Heart right ventricle (tissue), 16 donors: ENCODE measurements at regions not wholly inside any gene's neighbourhood (a gene's known extent, or its start where the extent isn't known, plus 50 kb on each side); places are given as distances from the start of the nearest gene placed in this dataset.

Experiments
- ATAC-seq, 8 donors: fragments of 200-7000 bp; cut with Tn5 transposase; one replicate each; pipeline ENCODE4 v1.9.1; 2020; ENCODE audit warnings: mild to moderate bottlenecking in 8 of 8, moderate library complexity in 8 of 8, moderate number of reproducible peaks in 1 of 8
- DNase-seq, 2 donors: peaks; one replicate each; pipeline ENCODE4 v3.0.0-alpha.2; 2020
- H3K27ac ChIP-seq, 10 donors: fragments of 200-600 bp; sonication (generic) in 2 of 10; one replicate each; pipeline versions ENCODE4 v1.5.0 to v1.8.0; 2020 to 2022; ENCODE audit warnings: mild to moderate bottlenecking in 3 of 10
- H3K27me3 ChIP-seq, 7 donors: fragments of 200-600 bp; one replicate each; pipeline ENCODE4 v1.8.0; 2021 to 2022; ENCODE audit warnings: mild to moderate bottlenecking in 2 of 7
- H3K36me3 ChIP-seq, 9 donors: fragments of 200-600 bp; sonication (generic) in 1 of 9; one replicate each; pipeline versions ENCODE4 v1.5.0 to v1.8.0; 2020 to 2022; ENCODE audit warnings: mild to moderate bottlenecking in 2 of 9
- H3K4me1 ChIP-seq, 9 donors: fragments of 200-600 bp; sonication (generic) in 1 of 9; one replicate each; pipeline versions ENCODE4 v1.5.0 to v1.8.0; 2020 to 2022; ENCODE audit warnings: mild to moderate bottlenecking in 4 of 9
- H3K4me3 ChIP-seq, 10 donors: fragments of 200-600 bp; sonication (generic) in 2 of 10; one replicate each; pipeline versions ENCODE4 v1.5.0 to v1.8.0; 2020 to 2022; ENCODE audit warnings: mild to moderate bottlenecking in 7 of 10, moderate library complexity in 2 of 10
- H3K9me3 ChIP-seq, 11 donors: fragments of 200-600 bp in 10 of 11; sonication (generic) in 2 of 11; one replicate each; pipeline versions ENCODE4 v1.5.0 to v1.8.0; 2013 to 2022; ENCODE audit warnings: mild to moderate bottlenecking in 2 of 11, control low read depth in 1 of 11, moderate library complexity in 1 of 11
- WGBS, 2 donors: extraction: QIAGEN DNeasy Blood & Tissue Kit; methylation state at CpG; one replicate each; pipeline ENCODE4 v1.1.7; 2013; ENCODE audit warnings: inconsistent platforms in 1 of 2; 5-methylcytosine and 5-hydroxymethylcytosine counted together
- intact Hi-C, 10 donors: fragments of 100-400 bp; cut with DNase I; formaldehyde crosslinking; loops; one replicate each; pipeline versions ENCODE4 v1.11.1 to v1.14.2; 2022
- TF ChIP-seq, protein P1 (sequence below), 9 donors: fragments of 200-600 bp; sonication (generic) in 2 of 9; IDR thresholded peaks; one replicate each; pipeline versions ENCODE4 v1.5.0 to v1.8.0; 2021 to 2022; ENCODE audit warnings: antibody characterized with exemption in 9 of 9, mild to moderate bottlenecking in 5 of 9, moderate library complexity in 1 of 9
- donor health status: Arrhythmogenic right ventricular cardiomyopathy.
- donor health status: ischemic (EF 13 %, LVEDD 7.1; RV severe dilation, severe dysfunction).
- donor health status: healthy with polysubstance abuse.
- donor health status: DM: no; HTN: yes; CAD: no.
- donor health status: DM: no; HTN: no; CAD: no.
- donor health status: ischemic (EF 25% LVEDD 6.9; RV normal size, moderate dysfunction).
- donor health status: ischemic (EF 25% LVEDD 5.7; RV mildly dilated, moderate dysfunction).
- donor health status: healthy.
- donor health status: DM: yes; HTN: yes; CAD: no.
- donor health status: Ischemic cardiomyopathy.
- donor health status: ischemic (EF 35%, LVEDD 5.7; RV mildly dilated, moderate dysfunction).
- donor health status: nonischemic (EF 11% LVEDD 7.7; RV severe dilation, severe dysfunction).
- donor health status: DM: yes; HTN: yes; CAD: no.
- donor health status: PGD.
- donor health status: ischemic (EF 29% LVEDD 5.4; RV normal size, mild dysfunction).
- donor health status: nonischemic (EF 23%, LVEDD 6.1; RV moderate dilation, normal function).

DNA sequence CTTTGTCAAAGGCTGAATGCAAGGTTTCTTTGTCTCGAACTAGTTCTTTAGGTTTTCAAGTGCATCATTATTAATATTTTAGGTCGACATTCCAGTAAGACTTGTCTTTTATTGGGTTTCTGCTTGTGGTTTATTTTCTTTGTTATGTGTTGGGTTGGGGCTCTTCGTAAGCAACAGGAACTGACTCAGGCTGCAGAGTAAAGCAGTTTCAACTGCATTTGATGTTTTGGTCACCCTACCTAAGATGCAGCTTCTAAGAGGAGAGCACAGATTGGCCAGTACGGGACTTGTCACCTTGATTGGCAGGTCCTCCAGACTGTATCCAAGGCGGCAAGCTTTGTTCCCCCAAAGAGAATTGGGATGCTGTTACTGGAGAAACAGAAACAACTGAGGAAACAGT, 149.5 kb upstream of the SULF2 start:
- Histone ChIP-seq H3K36me3 (no peaks in the 10 kb centered on the region), H3K4me3 (no peak overlapping the region), H3K9me3 (no peaks in the 10 kb centered on the region), H3K4me1 (no peaks in the 10 kb centered on the region), H3K27me3 (peaks cover 0 to 44% (median 18%) of the 10 kb centered on the region in 7 donors), H3K27ac (no peak overlapping the region)
- TF ChIP-seq, protein P1, sequence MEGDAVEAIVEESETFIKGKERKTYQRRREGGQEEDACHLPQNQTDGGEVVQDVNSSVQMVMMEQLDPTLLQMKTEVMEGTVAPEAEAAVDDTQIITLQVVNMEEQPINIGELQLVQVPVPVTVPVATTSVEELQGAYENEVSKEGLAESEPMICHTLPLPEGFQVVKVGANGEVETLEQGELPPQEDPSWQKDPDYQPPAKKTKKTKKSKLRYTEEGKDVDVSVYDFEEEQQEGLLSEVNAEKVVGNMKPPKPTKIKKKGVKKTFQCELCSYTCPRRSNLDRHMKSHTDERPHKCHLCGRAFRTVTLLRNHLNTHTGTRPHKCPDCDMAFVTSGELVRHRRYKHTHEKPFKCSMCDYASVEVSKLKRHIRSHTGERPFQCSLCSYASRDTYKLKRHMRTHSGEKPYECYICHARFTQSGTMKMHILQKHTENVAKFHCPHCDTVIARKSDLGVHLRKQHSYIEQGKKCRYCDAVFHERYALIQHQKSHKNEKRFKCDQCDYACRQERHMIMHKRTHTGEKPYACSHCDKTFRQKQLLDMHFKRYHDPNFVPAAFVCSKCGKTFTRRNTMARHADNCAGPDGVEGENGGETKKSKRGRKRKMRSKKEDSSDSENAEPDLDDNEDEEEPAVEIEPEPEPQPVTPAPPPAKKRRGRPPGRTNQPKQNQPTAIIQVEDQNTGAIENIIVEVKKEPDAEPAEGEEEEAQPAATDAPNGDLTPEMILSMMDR (IDR thresholded peaks at IDR 0.05), result no peak
- intact Hi-C loops, result no loop called here
- no peak for ATAC-seq
- 84 to 85% methylated on average over 5 of the region's 5 CpGs for WGBS, 2 donors
- no peak for DNase-seq

DNA sequence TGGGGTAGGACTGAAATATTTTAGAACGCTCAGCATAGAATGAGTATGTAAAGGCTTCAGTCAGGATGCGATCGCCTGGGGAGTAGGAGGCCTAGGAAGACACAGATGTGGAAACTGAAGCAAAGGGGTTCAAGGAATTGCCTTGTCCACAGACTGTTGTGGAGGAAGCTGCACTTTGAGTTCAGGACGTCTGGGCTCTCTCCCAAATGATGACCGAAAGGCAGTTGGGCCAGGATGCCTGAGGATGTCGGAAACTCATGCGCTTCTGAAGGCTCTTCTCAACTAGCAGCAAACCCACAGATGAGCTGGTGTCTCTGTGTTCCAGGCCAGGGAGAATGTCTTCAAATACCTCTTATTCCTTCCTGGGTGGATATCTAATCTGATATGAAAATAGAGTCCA, 146.2 kb upstream of the SULF2 start:
- no peaks in the 10 kb centered on the region for H3K36me3 ChIP-seq
- H3K4me3 ChIP-seq, result no peak overlapping the region
- DNase-seq (no peak), ATAC-seq (no peak)
- no peaks in the 10 kb centered on the region for H3K4me1 ChIP-seq
- no peaks in the 10 kb centered on the region for H3K9me3 ChIP-seq
- TF ChIP-seq, protein P1 (IDR thresholded peaks at IDR 0.05), result no peak
- intact Hi-C loops, result no loop called here
- no peak overlapping the region for H3K27ac ChIP-seq
- peaks cover 0 to 21% (median 6%) of the 10 kb centered on the region in 7 donors for H3K27me3 ChIP-seq
- 93% methylated on average over 7 of the region's 7 CpGs for WGBS, 2 donors

DNA sequence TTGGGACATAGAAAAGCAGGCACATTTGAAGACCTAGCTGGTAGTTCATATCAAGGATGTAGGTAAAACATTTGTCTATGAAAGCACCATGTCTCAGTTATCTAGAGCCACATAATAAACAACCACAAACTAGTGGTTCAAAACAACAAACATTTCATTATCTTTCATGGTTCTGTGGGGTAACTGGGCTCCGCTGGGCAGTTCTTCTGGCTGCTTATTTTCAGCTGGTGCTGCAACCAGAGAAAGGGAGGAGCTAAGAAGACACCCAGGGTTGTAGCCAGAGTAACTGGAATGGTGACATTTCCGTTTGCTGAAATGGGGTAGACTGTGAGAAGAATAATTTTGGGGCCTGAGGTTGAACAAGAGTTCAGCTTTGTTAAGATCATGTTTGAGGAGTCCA, 145.7 kb upstream of the SULF2 start:
- no peak for ATAC-seq
- TF ChIP-seq, protein P1 (IDR thresholded peaks at IDR 0.05), result no peak
- Histone ChIP-seq H3K27ac (no peak overlapping the region), H3K27me3 (peaks cover 0 to 21% (median 5%) of the 10 kb centered on the region in 7 donors), H3K9me3 (no peaks in the 10 kb centered on the region), H3K36me3 (no peaks in the 10 kb centered on the region), H3K4me1 (no peaks in the 10 kb centered on the region), H3K4me3 (no peak overlapping the region)
- WGBS, 2 donors, result 97% methylated on average over 2 of the region's 2 CpGs
- intact Hi-C loops, result no loop called here
- no peak for DNase-seq

DNA sequence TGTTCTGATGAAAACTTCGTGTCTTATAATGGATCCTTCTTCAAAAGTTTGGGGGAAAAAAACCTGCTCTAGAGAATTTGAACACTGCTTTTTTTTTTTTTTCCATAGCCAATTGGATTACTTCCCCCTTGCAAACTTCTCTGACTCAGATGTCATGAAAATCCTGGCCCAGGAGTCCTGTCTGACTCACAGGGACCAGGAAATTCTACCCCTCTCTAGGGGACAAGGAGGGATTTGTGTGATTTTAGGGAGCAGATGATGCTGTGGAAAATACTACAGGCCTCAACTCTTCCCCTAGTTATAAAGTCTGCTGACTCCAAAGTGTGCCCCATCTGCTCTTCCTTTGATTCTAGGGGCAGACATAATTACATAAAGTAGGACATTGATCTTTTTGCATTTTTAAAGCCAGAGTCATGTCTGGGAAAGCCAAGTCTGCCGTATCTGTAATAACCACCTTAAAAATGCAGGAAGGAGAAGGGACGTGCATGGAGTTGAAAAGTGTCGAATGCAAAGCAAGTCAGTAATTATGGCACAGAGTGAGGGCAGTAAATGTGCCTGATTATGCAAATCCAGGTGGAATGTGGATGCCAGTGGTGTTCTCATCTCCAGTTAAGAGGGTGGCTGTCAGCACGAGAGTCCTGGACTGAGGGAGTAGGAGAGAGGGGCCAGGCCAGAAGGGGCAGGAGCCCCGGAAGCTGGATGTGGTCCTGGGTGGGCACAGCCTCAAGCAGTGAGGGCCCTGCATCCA, 144.3 kb upstream of the SULF2 start:
- TF ChIP-seq, protein P1 (IDR thresholded peaks at IDR 0.05), result no peak
- intact Hi-C loops, result no loop called here
- Histone ChIP-seq H3K9me3 (no peaks in the 10 kb centered on the region), H3K4me3 (no peak overlapping the region), H3K4me1 (no peaks in the 10 kb centered on the region), H3K27ac (peak overlapping the region in 1 of 10 donors; percentile 24), H3K27me3 (peaks cover 0 to 27% (median 11%) of the 10 kb centered on the region in 7 donors), H3K36me3 (no peaks in the 10 kb centered on the region)
- 54 to 63% methylated on average over 6 of the region's 6 CpGs for WGBS, 2 donors
- DNase-seq (no peak), ATAC-seq (no peak)
